ENCODE measurements at regions not wholly inside any gene's neighbourhood (a gene's known extent, or its start where the extent isn't known, plus 50 kb on each side); places are given as distances from the start of the nearest gene placed in this dataset.

DNA sequence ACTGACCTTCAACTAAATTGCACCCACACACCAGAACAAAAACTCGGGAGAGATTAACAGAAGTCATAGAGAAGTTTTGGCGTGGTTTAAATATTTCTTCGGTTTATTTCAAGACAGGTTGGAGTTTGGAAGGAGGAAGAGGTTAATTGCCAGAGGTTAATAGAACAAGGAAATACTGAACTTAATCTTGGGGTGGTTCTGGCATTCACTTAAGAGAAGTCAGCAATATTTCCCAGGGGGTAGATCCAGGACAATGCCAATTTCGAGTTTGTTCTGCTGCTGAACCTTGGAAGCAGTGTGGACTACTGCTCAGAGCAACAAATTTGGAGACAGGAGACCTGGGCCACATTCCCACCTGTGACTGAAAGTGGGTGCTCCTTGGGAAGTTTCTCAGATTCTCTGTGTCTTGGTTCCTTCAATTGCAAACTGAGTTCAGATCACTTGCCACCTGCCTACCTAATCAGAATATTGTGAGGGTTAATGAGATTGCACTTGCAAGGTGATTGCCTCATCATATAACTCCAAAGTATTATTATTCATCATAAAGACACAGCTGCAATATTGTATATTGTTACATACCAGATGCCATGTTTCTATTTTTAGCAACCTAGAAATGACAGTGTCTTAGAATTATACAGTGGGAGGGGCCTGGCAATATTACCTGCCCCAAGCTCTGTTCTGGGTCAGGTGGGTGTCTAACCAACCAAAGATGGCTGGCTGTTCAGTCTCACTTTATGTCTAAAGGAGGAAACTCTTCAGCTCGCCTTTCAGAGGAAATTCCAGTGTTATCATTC is 217.4 kb downstream of the CDCA7 start:
- TF ChIP-seq, protein P1, sequence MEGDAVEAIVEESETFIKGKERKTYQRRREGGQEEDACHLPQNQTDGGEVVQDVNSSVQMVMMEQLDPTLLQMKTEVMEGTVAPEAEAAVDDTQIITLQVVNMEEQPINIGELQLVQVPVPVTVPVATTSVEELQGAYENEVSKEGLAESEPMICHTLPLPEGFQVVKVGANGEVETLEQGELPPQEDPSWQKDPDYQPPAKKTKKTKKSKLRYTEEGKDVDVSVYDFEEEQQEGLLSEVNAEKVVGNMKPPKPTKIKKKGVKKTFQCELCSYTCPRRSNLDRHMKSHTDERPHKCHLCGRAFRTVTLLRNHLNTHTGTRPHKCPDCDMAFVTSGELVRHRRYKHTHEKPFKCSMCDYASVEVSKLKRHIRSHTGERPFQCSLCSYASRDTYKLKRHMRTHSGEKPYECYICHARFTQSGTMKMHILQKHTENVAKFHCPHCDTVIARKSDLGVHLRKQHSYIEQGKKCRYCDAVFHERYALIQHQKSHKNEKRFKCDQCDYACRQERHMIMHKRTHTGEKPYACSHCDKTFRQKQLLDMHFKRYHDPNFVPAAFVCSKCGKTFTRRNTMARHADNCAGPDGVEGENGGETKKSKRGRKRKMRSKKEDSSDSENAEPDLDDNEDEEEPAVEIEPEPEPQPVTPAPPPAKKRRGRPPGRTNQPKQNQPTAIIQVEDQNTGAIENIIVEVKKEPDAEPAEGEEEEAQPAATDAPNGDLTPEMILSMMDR (IDR thresholded peaks at IDR 0.05): no peak
- TF ChIP-seq EZH2 (IDR thresholded peaks at IDR 0.05) (no peak), EZH2phosphoT487 (IDR thresholded peaks at IDR 0.05) (no peak)

All from neural progenitor cell (in vitro differentiated cells).